Bronchial epithelial cell (primary cell): ENCODE measurements at regions not wholly inside any gene's neighbourhood (a gene's known extent, or its start where the extent isn't known, plus 50 kb on each side); places are given as distances from the start of the nearest gene placed in this dataset.

Experiments
- DNase-seq: peaks from one replicate; pipeline ENCODE4 v3.0.0-alpha.2; 2010; ENCODE audit warnings: low read depth
- FAIRE-seq: peaks from 2 replicates; lab custom pipeline; 2011; peaks lifted over from hg19 to GRCh38; lab: Jason Lieb, UNC
- H3K27me3 ChIP-seq: 2 replicates; pipeline ENCODE4 v1.5.1; 2011; ENCODE audit warnings: low read length; ENCODE audit not compliant: control insufficient read depth, insufficient read depth
- H3K36me3 ChIP-seq: 2 replicates; pipeline ENCODE4 v1.5.1; 2011; ENCODE audit warnings: low read length; ENCODE audit not compliant: control insufficient read depth, insufficient read depth
- H3K4me3 ChIP-seq: 2 replicates; pipeline ENCODE4 v1.5.1; 2011; ENCODE audit warnings: mild to moderate bottlenecking, low read depth, low read length, control low read depth
- TF ChIP-seq, protein P1 (sequence below): IDR thresholded peaks from 2 replicates; pipeline ENCODE4 v1.5.1; 2011; ENCODE audit warnings: mild to moderate bottlenecking, moderate library complexity, low read length, control low read depth, inconsistent platforms; ENCODE audit not compliant: insufficient read depth, severe bottlenecking

DNA sequence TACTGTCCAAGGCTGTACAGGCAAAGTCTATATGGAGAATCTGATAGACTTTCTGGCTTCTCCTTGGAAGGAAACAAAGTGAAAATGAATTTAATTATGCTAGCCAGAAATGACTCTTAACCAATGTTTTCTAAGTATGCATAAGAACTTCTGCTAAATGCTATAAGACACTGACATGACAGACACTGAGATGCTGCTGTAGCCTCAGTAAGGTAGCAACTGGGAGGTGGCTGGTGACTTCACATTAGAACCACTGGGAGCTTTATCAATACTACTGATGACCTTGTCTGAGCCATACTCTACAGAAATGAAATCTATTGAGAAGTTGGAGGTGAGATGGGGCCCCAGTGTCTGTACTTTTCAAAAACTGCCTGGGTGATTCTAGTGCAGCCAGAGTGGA lies 188.6 kb downstream of the ZNF365 start:
- FAIRE-seq (no peak), DNase-seq (no peak)
- H3K36me3 ChIP-seq, result no peaks in the 10 kb centered on the region
- no peaks in the 10 kb centered on the region for H3K27me3 ChIP-seq
- TF ChIP-seq, protein P1, sequence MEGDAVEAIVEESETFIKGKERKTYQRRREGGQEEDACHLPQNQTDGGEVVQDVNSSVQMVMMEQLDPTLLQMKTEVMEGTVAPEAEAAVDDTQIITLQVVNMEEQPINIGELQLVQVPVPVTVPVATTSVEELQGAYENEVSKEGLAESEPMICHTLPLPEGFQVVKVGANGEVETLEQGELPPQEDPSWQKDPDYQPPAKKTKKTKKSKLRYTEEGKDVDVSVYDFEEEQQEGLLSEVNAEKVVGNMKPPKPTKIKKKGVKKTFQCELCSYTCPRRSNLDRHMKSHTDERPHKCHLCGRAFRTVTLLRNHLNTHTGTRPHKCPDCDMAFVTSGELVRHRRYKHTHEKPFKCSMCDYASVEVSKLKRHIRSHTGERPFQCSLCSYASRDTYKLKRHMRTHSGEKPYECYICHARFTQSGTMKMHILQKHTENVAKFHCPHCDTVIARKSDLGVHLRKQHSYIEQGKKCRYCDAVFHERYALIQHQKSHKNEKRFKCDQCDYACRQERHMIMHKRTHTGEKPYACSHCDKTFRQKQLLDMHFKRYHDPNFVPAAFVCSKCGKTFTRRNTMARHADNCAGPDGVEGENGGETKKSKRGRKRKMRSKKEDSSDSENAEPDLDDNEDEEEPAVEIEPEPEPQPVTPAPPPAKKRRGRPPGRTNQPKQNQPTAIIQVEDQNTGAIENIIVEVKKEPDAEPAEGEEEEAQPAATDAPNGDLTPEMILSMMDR, result no peak
- H3K4me3 ChIP-seq, result no peak overlapping the region

DNA sequence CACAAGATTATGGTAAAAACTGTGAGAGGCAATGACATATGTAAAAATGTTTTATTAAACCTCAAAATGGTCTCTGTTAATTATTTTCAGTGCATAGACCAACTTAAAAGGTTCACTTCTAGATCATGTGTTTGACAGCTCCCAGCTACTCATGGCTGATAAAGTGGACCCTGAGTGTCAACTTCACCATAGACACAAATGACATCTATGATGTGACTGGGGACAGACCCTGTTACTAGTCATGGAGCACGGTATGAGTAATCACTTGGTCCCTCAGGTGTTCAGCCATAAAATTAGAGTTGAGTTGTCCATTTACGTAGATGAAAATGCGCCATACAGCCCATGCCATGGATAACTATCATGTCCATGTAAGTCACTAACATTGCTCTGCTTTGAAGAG lies 199.8 kb downstream of the ZNF365 start:
- no peak for FAIRE-seq
- DNase-seq, result no peak
- H3K27me3 ChIP-seq, result no peaks in the 10 kb centered on the region
- TF ChIP-seq, protein P1, result no peak
- H3K36me3 ChIP-seq, result no peaks in the 10 kb centered on the region
- no peak overlapping the region for H3K4me3 ChIP-seq

GRCh38 chr10:62577076-62577475 lies 202.9 kb downstream of the ZNF365 start:
- Histone ChIP-seq H3K27me3 (no peaks in the 10 kb centered on the region), H3K4me3 (no peak overlapping the region), H3K36me3 (no peaks in the 10 kb centered on the region)
- FAIRE-seq (no peak), DNase-seq (no peak)
- TF ChIP-seq, protein P1, result no peak

GRCh38 chr10:62577666-62578291 lies 203.6 kb downstream of the ZNF365 start:
- H3K27me3 ChIP-seq, result no peaks in the 10 kb centered on the region
- TF ChIP-seq, protein P1, result no peak
- no peak overlapping the region for H3K4me3 ChIP-seq
- no peak for FAIRE-seq
- no peaks in the 10 kb centered on the region for H3K36me3 ChIP-seq
- no peak for DNase-seq

- TF ChIP-seq, protein P1, result no peak
Observed at GRCh38 chr10:62578301-62578700, 204.1 kb downstream of the ZNF365 start.

DNA sequence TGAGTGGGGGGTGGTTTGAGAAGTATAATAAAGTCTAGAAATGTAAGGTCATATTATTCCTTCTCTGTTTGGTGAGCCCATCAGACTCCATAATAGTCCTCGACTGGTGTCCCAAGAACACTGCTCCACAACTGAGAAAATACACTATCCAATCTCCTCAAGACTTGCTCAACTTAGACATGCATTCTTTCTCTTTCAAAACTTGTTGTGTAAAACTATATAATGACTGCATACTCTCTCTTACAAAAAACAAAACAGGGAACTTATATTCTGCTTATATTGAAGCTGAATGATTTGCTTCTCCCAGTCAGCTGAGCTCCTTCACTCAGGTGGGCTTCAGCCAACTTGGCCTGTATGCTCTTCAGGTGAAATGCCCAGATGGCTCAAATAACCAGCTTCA lies 204.7 kb downstream of the ZNF365 start:
- FAIRE-seq (no peak), DNase-seq (no peak)
- Histone ChIP-seq H3K27me3 (no peaks in the 10 kb centered on the region), H3K4me3 (no peak overlapping the region), H3K36me3 (no peaks in the 10 kb centered on the region)
- TF ChIP-seq, protein P1, result no peak

More at GRCh38 chr10:62578301-62578700, 204.1 kb downstream of the ZNF365 start:
- no peak for DNase-seq
- H3K36me3 ChIP-seq, result no peaks in the 10 kb centered on the region
- H3K27me3 ChIP-seq, result no peaks in the 10 kb centered on the region
- no peak overlapping the region for H3K4me3 ChIP-seq
- no peak for FAIRE-seq
